Trophoblast cell (in vitro differentiated cells and primary cell): ENCODE measurements at regions not wholly inside any gene's neighbourhood (a gene's known extent, or its start where the extent isn't known, plus 50 kb on each side); places are given as distances from the start of the nearest gene placed in this dataset.

Experiments
- DNase-seq, 2 donors: peaks; one replicate each; pipeline ENCODE4 v3.0.0-alpha.2; 2016
- H2AFZ ChIP-seq: 2 replicates; pipeline ENCODE4 v1.6.1; 2013; ENCODE audit warnings: low read length, moderate library complexity, mild to moderate bottlenecking; ENCODE audit not compliant: insufficient read depth, poor library complexity
- H2AK5ac ChIP-seq: 2 replicates; pipeline ENCODE4 v1.6.1; 2013; ENCODE audit warnings: mild to moderate bottlenecking, low read length
- H2BK120ac ChIP-seq: 2 replicates; pipeline ENCODE4 v1.6.1; 2013; ENCODE audit warnings: low read length, mild to moderate bottlenecking, moderate library complexity; ENCODE audit not compliant: insufficient read depth, poor library complexity
- H2BK12ac ChIP-seq: 2 replicates; pipeline ENCODE4 v1.6.1; 2013; ENCODE audit warnings: mild to moderate bottlenecking, low read length, moderate library complexity
- H2BK5ac ChIP-seq: 2 replicates; pipeline ENCODE4 v1.6.1; 2013; ENCODE audit warnings: low read length, low read depth, moderate library complexity, mild to moderate bottlenecking; ENCODE audit not compliant: poor library complexity
- H3K14ac ChIP-seq: 2 replicates; pipeline ENCODE4 v1.6.1; 2013; ENCODE audit warnings: mild to moderate bottlenecking, low read length
- H3K18ac ChIP-seq: 2 replicates; pipeline ENCODE4 v1.6.1; 2013; ENCODE audit warnings: mild to moderate bottlenecking, low read length
- H3K23ac ChIP-seq: 2 replicates; pipeline ENCODE4 v1.6.1; 2013; ENCODE audit warnings: low read length
- H3K27ac ChIP-seq: 2 replicates; pipeline ENCODE4 v1.5.1; 2013; ENCODE audit warnings: low read depth, mild to moderate bottlenecking, inconsistent platforms, low read length, moderate library complexity
- H3K27me3 ChIP-seq: 2 replicates; pipeline ENCODE4 v1.6.1; 2013; ENCODE audit warnings: inconsistent platforms, mild to moderate bottlenecking, low read length, moderate library complexity; ENCODE audit not compliant: insufficient read depth
- H3K36me3 ChIP-seq, 2 experiments: 1 replicate in 1 of 2; 2 replicates in 1 of 2; pipeline ENCODE4 v1.6.1; 2013; ENCODE audit warnings: low read length in 2 of 2, mild to moderate bottlenecking in 2 of 2, moderate library complexity in 1 of 2; ENCODE audit not compliant: insufficient read depth in 2 of 2, control insufficient read depth in 1 of 2
- H3K4ac ChIP-seq: 2 replicates; pipeline ENCODE4 v1.6.1; 2013; ENCODE audit warnings: low read depth, mild to moderate bottlenecking, low read length, moderate library complexity
- H3K4me1 ChIP-seq, 2 experiments: 1 replicate in 1 of 2; 2 replicates in 1 of 2; pipeline ENCODE4 v1.6.1; 2013; ENCODE audit warnings: low read length in 2 of 2, mild to moderate bottlenecking in 2 of 2, moderate library complexity in 1 of 2; ENCODE audit not compliant: insufficient read depth in 2 of 2, control insufficient read depth in 1 of 2
- H3K4me2 ChIP-seq: 2 replicates; pipeline ENCODE4 v1.6.1; 2013; ENCODE audit warnings: inconsistent platforms, mild to moderate bottlenecking, low read length, moderate library complexity
- H3K4me3 ChIP-seq: 2 replicates; pipeline ENCODE4 v1.5.1; 2013; ENCODE audit warnings: mild to moderate bottlenecking, low read depth, low read length, inconsistent platforms
- H3K79me1 ChIP-seq: one replicate; pipeline ENCODE4 v1.6.1; 2013; ENCODE audit warnings: low read length
- H3K79me2 ChIP-seq: 2 replicates; pipeline ENCODE4 v1.6.1; 2013; ENCODE audit warnings: low read length, mild to moderate bottlenecking; ENCODE audit not compliant: control insufficient read depth, insufficient read depth, poor library complexity
- H3K9ac ChIP-seq: 2 replicates; pipeline ENCODE4 v1.6.1; 2013; ENCODE audit warnings: mild to moderate bottlenecking, low read length
- H3K9me3 ChIP-seq: 2 replicates; pipeline ENCODE4 v1.6.1; 2013; ENCODE audit warnings: low read depth, mild to moderate bottlenecking, control low read depth, inconsistent platforms, low read length; ENCODE audit not compliant: insufficient read depth
- H4K12ac ChIP-seq: 2 replicates; pipeline ENCODE4 v1.6.1; 2013; ENCODE audit warnings: low read depth, mild to moderate bottlenecking, low read length, moderate library complexity
- H4K8ac ChIP-seq: 2 replicates; pipeline ENCODE4 v1.6.1; 2013; ENCODE audit warnings: low read depth, mild to moderate bottlenecking, low read length, moderate library complexity
- H4K91ac ChIP-seq: one replicate; pipeline ENCODE4 v1.6.1; 2013; ENCODE audit warnings: low read depth, mild to moderate bottlenecking, low read length, moderate library complexity
- WGBS: extraction: QIAGEN DNeasy Blood & Tissue Kit; methylation state at CpG from one replicate; pipeline ENCODE4 v1.1.7; 2013; ENCODE audit warnings: missing lambda C conversion rate; ENCODE audit not compliant: insufficient read length, insufficient coverage; ENCODE audit errors: extremely low coverage; 5-methylcytosine and 5-hydroxymethylcytosine counted together

- Histone ChIP-seq H2AFZ (no peak overlapping the region), H3K14ac (no peak overlapping the region), H2BK120ac (no peak overlapping the region), H3K27ac (no peak overlapping the region), H3K9ac (no peak overlapping the region), H3K4me2 (no peak overlapping the region), H3K4ac (no peak overlapping the region), H4K8ac (no peak overlapping the region), H2BK12ac (no peak overlapping the region), H3K23ac (no peak overlapping the region), H4K91ac (no peak overlapping the region), H4K12ac (no peak overlapping the region), H2BK5ac (no peak overlapping the region), H2AK5ac (no peak overlapping the region), H3K36me3 (no peaks in the 10 kb centered on the region), H3K18ac (no peak overlapping the region), H3K79me1 (no peaks in the 10 kb centered on the region), H3K4me3 (no peak overlapping the region), H3K79me2 (no peaks in the 10 kb centered on the region), H3K27me3 (no peaks in the 10 kb centered on the region), H3K4me1 (no peaks in the 10 kb centered on the region), H3K9me3 (no peaks in the 10 kb centered on the region)
- DNase-seq, result no peak
- no CpG with 5 or more reads among the region's 1 CpG for WGBS
Observed at GRCh38 chr12:95415451-95415850, 58.5 kb upstream of the METAP2 start.

GRCh38 chr12:95416111-95416636 is 57.8 kb upstream of the METAP2 start:
- no peak overlapping the region for H2BK5ac ChIP-seq
- no peak overlapping the region for H4K91ac ChIP-seq
- H3K9me3 ChIP-seq, result no peaks in the 10 kb centered on the region
- H2AFZ ChIP-seq, result no peak overlapping the region
- no CpG with 5 or more reads among the region's 5 CpGs for WGBS
- peak in 1 of 2 donors; percentile 59 for DNase-seq
- H4K8ac ChIP-seq, result no peak overlapping the region
- H3K4me1 ChIP-seq, result no peaks in the 10 kb centered on the region
- no peaks in the 10 kb centered on the region for H3K27me3 ChIP-seq
- H3K4me3 ChIP-seq, result no peak overlapping the region
- H2AK5ac ChIP-seq, result no peak overlapping the region
- H3K14ac ChIP-seq, result no peak overlapping the region
- H3K4ac ChIP-seq, result no peak overlapping the region
- H2BK120ac ChIP-seq, result no peak overlapping the region
- H3K27ac ChIP-seq, result no peak overlapping the region
- H3K23ac ChIP-seq, result no peak overlapping the region
- H3K79me1 ChIP-seq, result no peaks in the 10 kb centered on the region
- H3K36me3 ChIP-seq, result no peaks in the 10 kb centered on the region
- no peak overlapping the region for H3K4me2 ChIP-seq
- H2BK12ac ChIP-seq, result no peak overlapping the region
- H4K12ac ChIP-seq, result no peak overlapping the region
- H3K9ac ChIP-seq, result no peak overlapping the region
- no peak overlapping the region for H3K18ac ChIP-seq
- no peaks in the 10 kb centered on the region for H3K79me2 ChIP-seq

- no peaks in the 10 kb centered on the region for H3K4me1 ChIP-seq
- no peaks in the 10 kb centered on the region for H3K79me1 ChIP-seq
- H3K27ac ChIP-seq, result no peak overlapping the region
- no peak for DNase-seq
- H3K9me3 ChIP-seq, result no peaks in the 10 kb centered on the region
- no peak overlapping the region for H3K18ac ChIP-seq
- no peak overlapping the region for H3K9ac ChIP-seq
- H3K14ac ChIP-seq, result no peak overlapping the region
- no peak overlapping the region for H4K8ac ChIP-seq
- no peak overlapping the region for H3K23ac ChIP-seq
- H2AFZ ChIP-seq, result no peak overlapping the region
- H3K4me3 ChIP-seq, result no peak overlapping the region
- no peaks in the 10 kb centered on the region for H3K27me3 ChIP-seq
- H3K4me2 ChIP-seq, result no peak overlapping the region
- no peak overlapping the region for H4K91ac ChIP-seq
- H2BK12ac ChIP-seq, result no peak overlapping the region
- no peaks in the 10 kb centered on the region for H3K79me2 ChIP-seq
- no peak overlapping the region for H2BK120ac ChIP-seq
- H2BK5ac ChIP-seq, result no peak overlapping the region
- no CpG with 5 or more reads among the region's 2 CpGs for WGBS
- H3K36me3 ChIP-seq, result no peaks in the 10 kb centered on the region
- no peak overlapping the region for H2AK5ac ChIP-seq
- no peak overlapping the region for H3K4ac ChIP-seq
- H4K12ac ChIP-seq, result no peak overlapping the region
Observed at GRCh38 chr12:95417372-95417771, 56.6 kb upstream of the METAP2 start.

GRCh38 chr12:95418142-95418541 is 55.8 kb upstream of the METAP2 start:
- Histone ChIP-seq H3K36me3 (no peaks in the 10 kb centered on the region), H3K18ac (no peak overlapping the region), H2BK5ac (no peak overlapping the region), H2BK12ac (no peak overlapping the region), H3K4me2 (no peak overlapping the region), H3K4ac (no peak overlapping the region), H3K27ac (no peak overlapping the region), H3K79me2 (no peaks in the 10 kb centered on the region), H4K12ac (no peak overlapping the region), H3K14ac (no peak overlapping the region), H3K79me1 (no peaks in the 10 kb centered on the region), H3K27me3 (no peaks in the 10 kb centered on the region), H2AK5ac (no peak overlapping the region), H3K9ac (no peak overlapping the region), H2BK120ac (no peak overlapping the region), H4K91ac (no peak overlapping the region), H3K4me1 (no peaks in the 10 kb centered on the region), H3K4me3 (no peak overlapping the region), H2AFZ (no peak overlapping the region), H3K23ac (no peak overlapping the region), H4K8ac (no peak overlapping the region), H3K9me3 (no peaks in the 10 kb centered on the region)
- DNase-seq, result no peak
- no CpG with 5 or more reads among the region's 2 CpGs for WGBS
